ENCODE measurements at regions not wholly inside any gene's neighbourhood (a gene's known extent, or its start where the extent isn't known, plus 50 kb on each side); places are given as distances from the start of the nearest gene placed in this dataset.

- intact Hi-C loops (cut with DNase I), result no loop called here
- Histone ChIP-seq H3K27ac (no peak overlapping the region), H3K27me3 (no peaks in the 10 kb centered on the region), H3K36me3 (no peaks in the 10 kb centered on the region), H3K4me1 (no peaks in the 10 kb centered on the region), H3K9me3 (no peaks in the 10 kb centered on the region), H3K4me3 (no peak overlapping the region)
- TF ChIP-seq, protein P1, sequence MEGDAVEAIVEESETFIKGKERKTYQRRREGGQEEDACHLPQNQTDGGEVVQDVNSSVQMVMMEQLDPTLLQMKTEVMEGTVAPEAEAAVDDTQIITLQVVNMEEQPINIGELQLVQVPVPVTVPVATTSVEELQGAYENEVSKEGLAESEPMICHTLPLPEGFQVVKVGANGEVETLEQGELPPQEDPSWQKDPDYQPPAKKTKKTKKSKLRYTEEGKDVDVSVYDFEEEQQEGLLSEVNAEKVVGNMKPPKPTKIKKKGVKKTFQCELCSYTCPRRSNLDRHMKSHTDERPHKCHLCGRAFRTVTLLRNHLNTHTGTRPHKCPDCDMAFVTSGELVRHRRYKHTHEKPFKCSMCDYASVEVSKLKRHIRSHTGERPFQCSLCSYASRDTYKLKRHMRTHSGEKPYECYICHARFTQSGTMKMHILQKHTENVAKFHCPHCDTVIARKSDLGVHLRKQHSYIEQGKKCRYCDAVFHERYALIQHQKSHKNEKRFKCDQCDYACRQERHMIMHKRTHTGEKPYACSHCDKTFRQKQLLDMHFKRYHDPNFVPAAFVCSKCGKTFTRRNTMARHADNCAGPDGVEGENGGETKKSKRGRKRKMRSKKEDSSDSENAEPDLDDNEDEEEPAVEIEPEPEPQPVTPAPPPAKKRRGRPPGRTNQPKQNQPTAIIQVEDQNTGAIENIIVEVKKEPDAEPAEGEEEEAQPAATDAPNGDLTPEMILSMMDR (IDR thresholded peaks at IDR 0.05), result no peak
- no peak for TF ChIP-seq POLR2A (IDR thresholded peaks at IDR 0.05)
- no peak for TF ChIP-seq POLR2AphosphoS5 (IDR thresholded peaks at IDR 0.05; ENCODE audit: insufficient read depth in 1 of 2, low read depth in 1 of 2)
- no peak for DNase-seq (ENCODE audit: extremely low spot score in 2 of 2)
Observed at GRCh38 chr3:162677475-162677874, 1180.9 kb downstream of the OTOL1 start.

- Histone ChIP-seq H3K9me3 (no peaks in the 10 kb centered on the region), H3K4me1 (no peaks in the 10 kb centered on the region), H3K27me3 (no peaks in the 10 kb centered on the region), H3K36me3 (no peaks in the 10 kb centered on the region), H3K4me3 (no peak overlapping the region), H3K27ac (no peak overlapping the region)
- no peak for DNase-seq (ENCODE audit: extremely low spot score in 2 of 2)
- TF ChIP-seq, protein P1 (IDR thresholded peaks at IDR 0.05), result no peak
- no peak for TF ChIP-seq POLR2AphosphoS5 (IDR thresholded peaks at IDR 0.05; ENCODE audit: insufficient read depth in 1 of 2, low read depth in 1 of 2)
- no peak for TF ChIP-seq POLR2A (IDR thresholded peaks at IDR 0.05)
- intact Hi-C loops (cut with DNase I), result no loop called here
Observed at GRCh38 chr3:162678941-162679340, 1182.3 kb downstream of the OTOL1 start.

DNA sequence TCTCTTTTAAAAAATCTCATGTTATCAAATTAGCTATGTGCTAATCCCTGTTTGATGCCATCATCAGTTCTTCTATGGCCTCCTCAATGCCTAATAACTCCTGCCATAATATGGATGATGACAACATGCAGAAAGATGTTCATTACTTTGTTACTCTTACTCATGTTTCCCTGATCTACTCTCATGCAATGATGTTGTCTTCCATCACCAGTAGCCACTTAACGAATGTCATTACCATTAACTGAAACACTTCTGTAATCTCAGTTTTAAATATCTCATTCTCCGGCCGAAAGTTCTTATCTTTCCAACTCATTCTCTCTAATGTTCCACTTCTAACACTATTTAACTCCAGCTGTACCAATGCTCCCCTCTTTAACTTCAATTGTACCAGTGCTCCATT is 1187.7 kb downstream of the OTOL1 start:
- Histone ChIP-seq H3K4me3 (no peak overlapping the region), H3K9me3 (no peaks in the 10 kb centered on the region), H3K36me3 (no peaks in the 10 kb centered on the region), H3K27me3 (no peaks in the 10 kb centered on the region), H3K27ac (no peak overlapping the region), H3K4me1 (no peaks in the 10 kb centered on the region)
- intact Hi-C loops (cut with DNase I), result no loop called here
- TF ChIP-seq, protein P1 (IDR thresholded peaks at IDR 0.05), result no peak
- TF ChIP-seq POLR2AphosphoS5 (IDR thresholded peaks at IDR 0.05; ENCODE audit: insufficient read depth in 1 of 2, low read depth in 1 of 2) (no peak), POLR2A (IDR thresholded peaks at IDR 0.05) (no peak)
- no peak for DNase-seq (ENCODE audit: extremely low spot score in 2 of 2)

DNA sequence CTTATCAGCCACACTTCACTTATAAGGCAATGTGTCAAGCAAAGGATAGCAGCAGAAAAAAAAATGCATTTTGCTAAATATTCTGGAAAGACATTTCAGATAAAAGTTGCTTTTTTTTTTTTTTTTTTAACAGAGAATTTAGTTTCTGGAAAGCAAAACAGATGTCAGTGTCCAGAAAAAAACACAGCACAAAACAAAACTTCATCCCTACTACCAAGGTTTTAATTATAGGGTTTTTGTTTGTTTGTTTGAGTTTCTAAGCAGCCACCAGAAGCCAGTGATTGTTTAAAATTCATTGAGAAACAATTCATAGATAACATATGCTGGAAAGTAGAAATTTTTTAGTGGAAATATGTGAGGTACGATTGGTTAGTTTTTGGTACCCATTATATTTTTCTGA is 1202.7 kb downstream of the OTOL1 start:
- TF ChIP-seq POLR2AphosphoS5 (IDR thresholded peaks at IDR 0.05; ENCODE audit: insufficient read depth in 1 of 2, low read depth in 1 of 2) (no peak), POLR2A (IDR thresholded peaks at IDR 0.05) (no peak)
- TF ChIP-seq, protein P1 (IDR thresholded peaks at IDR 0.05), result no peak
- intact Hi-C loops (cut with DNase I), result no loop called here
- Histone ChIP-seq H3K36me3 (no peaks in the 10 kb centered on the region), H3K9me3 (no peaks in the 10 kb centered on the region), H3K27me3 (no peaks in the 10 kb centered on the region), H3K4me3 (no peak overlapping the region), H3K4me1 (no peaks in the 10 kb centered on the region), H3K27ac (no peak overlapping the region)
- DNase-seq (ENCODE audit: extremely low spot score in 2 of 2), result no peak

GRCh38 chr3:162701211-162701610 is 1204.6 kb downstream of the OTOL1 start:
- Histone ChIP-seq H3K36me3 (no peaks in the 10 kb centered on the region), H3K9me3 (no peaks in the 10 kb centered on the region), H3K4me1 (no peaks in the 10 kb centered on the region), H3K4me3 (no peak overlapping the region), H3K27ac (no peak overlapping the region), H3K27me3 (no peaks in the 10 kb centered on the region)
- intact Hi-C loops (cut with DNase I), result no loop called here
- DNase-seq (ENCODE audit: extremely low spot score in 2 of 2), result no peak
- TF ChIP-seq POLR2A (IDR thresholded peaks at IDR 0.05), result no peak
- no peak for TF ChIP-seq POLR2AphosphoS5 (IDR thresholded peaks at IDR 0.05; ENCODE audit: insufficient read depth in 1 of 2, low read depth in 1 of 2)
- TF ChIP-seq, protein P1 (IDR thresholded peaks at IDR 0.05), result no peak
